AG08395 (cell line): ENCODE measurements at regions not wholly inside any gene's neighbourhood (a gene's known extent, or its start where the extent isn't known, plus 50 kb on each side); places are given as distances from the start of the nearest gene placed in this dataset.
A peak's percentile ranks its signal among the peaks of the same experiment; 100 is the strongest.
"Not testable (repeated sequence)": the region's sequence is repeated elsewhere in the genome, so short reads cannot be mapped to it uniquely, and the experiment has no call there.

Experiments used
- DNase-seq: peaks from one replicate; pipeline ENCODE4 v3.0.0; 2012; ENCODE audit warnings: mixed read lengths, low spot score

DNA sequence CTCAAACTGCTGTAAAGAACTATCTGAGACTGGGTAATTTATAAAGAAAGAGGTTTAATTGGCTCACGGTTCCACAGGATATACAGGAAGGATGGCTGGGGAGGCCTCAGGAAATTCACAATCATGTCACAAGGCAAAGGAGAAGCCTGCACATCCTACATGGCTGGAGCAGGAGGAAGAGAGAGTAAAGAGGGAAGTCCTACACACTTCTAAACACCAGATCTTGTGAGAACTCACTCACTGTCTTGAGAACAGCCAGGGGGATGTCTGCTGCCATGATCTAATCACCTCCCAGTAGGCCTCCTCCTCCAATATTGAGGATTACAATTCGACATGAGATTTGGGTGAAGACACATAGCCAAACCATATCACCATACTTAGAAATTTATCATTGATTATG lies 1307.0 kb upstream of the GJE1 start:
- no peak for DNase-seq

DNA sequence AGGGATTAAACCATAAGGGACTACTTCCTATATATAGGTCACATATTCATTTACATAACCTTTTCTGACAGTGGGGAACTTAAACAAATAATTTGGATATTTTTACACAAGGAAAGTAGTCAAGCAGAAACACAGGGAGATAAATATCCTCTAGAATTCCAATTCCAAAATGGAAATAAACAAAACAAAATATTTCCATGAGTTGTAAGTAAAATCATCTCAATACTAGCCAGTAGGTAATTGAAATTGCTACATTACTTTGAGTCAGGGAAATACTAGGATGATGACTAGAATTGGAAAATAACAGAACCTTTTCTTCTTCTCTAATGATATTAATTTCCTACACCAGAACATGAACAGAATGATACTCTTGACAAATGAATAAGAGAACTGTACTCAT lies 1308.1 kb upstream of the GJE1 start:
- DNase-seq, result no peak

DNA sequence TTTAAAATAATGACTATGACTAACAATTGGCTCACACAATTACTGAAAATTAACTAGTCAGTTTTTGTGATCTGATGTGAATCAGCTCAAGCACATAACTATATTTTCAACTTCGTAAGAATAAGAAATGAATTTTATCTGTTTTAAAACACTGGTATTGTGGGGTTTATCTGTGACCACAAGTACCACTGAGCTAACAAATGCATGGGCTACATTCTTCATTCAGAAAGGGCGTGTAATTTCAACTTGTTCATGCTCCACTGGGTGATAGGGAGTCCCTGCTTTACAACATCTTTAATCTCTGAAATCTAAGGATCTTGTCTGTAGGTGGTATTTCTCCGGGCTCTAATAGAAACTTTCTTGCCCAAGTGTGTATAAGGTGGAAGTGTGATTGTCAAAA lies 1311.5 kb upstream of the GJE1 start:
- no peak for DNase-seq

DNA sequence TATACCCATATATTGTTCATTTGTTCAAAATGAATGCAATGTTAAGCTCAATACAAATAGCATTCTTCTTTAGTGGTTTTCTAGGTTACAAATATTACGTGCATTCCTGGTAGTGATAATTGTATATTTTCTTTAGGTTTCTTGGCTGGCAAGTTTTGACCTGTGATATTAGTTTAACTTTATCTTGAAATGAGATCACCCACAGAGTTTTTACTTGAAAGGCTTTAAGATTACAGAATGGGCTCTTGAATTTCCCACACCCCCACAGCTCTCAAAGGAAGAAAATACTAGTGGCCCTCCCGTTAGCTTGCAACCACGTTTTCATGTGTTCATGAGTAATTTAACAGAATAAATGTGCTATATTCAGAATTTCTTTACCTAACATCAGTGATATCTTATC lies 1315.5 kb upstream of the GJE1 start:
- DNase-seq, result no peak

DNA sequence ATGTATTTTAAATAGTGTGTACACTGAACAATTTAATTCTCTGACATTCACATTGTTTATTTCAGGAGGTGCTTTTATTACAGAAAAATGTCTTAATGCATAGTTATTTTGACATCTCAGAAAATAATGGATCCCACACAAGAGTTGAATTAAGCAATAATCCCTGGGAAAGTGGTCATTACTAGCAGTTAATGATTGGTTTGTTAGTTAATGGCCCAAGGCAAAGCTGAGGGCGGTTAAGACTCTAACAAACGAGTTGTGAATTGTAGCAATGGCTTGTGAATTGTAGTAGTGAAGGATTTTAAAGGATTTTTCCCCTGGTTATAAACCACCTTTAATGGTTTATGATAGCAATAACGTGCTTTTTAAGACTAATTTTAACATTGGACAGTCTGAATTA lies 1316.0 kb upstream of the GJE1 start:
- no peak for DNase-seq

DNA sequence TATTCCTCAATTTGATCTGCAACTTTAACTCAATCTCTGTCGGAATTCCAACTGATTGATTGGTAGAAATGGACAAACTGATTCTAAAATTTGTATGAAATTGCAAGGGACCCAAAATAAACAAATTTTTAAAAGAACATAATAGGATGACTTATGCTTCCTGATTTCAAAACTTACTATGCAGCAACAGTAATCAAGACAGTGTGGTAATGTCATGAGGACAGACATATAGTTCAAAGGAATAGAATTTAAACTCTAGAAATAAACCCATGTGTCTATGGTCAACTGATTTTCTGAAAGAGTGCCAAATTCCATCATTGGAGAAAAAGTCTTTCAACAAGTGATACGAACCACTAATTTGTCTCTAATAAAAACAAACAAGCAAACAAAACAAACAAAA lies 1320.1 kb upstream of the GJE1 start:
- no peak for DNase-seq

DNA sequence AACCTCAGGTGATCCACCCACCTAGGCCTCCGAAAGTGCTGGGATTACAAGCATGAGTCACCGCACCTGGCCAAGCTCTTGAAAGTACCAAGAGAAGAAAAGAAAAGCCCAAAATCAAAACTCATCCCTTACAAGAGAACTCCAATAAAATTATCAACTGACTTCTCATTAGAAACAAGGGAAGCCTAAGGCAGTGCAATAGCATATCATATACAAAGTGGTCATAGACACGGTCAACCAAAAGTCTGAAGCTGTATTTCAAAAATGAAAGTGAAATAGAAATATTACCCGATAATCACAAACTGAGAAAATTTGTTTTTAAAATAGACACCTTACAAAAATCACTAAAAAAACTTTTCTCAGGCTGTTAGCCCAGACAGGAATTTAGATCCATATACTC lies 1321.1 kb upstream of the GJE1 start:
- DNase-seq, result no peak

DNA sequence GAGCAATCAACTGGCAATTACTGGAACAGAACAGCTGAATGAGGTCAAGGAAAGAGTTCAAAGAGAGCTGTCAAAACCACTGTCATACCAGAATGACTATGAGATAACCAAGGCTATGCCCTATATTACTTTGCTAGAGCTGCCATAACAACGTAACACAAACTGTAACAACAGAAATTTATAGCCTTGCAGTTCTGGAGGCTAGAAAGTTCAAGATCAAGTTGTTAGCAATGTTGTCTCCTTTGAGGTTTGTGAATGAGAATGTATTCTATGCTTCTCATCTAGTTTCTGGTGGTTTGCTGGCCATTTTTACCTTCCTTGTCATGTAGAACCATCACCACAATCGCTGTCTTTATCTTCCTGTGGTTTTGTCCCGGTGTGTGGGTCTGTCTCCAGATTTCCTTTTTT lies 1323.0 kb upstream of the GJE1 start:
- no peak for DNase-seq

DNA sequence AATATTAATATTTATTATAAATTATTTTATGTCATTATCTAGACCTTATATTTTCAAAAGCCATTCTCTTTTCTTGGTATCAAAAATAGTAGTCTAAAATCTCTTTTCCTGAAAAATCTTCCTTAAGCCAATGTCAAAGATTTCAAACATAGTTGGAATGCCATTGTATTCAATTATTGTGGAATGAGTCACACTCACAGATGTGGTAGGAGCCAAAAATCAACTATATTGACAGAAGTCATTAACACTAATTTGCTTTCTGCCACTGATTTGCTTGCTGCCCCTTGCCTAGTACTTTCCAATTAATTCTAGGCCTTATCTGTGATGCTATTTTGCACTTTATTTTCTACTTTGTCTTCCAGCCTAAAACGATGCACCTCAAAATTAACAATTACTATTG lies 1326.3 kb upstream of the GJE1 start:
- DNase-seq, result peak; percentile 4

DNA sequence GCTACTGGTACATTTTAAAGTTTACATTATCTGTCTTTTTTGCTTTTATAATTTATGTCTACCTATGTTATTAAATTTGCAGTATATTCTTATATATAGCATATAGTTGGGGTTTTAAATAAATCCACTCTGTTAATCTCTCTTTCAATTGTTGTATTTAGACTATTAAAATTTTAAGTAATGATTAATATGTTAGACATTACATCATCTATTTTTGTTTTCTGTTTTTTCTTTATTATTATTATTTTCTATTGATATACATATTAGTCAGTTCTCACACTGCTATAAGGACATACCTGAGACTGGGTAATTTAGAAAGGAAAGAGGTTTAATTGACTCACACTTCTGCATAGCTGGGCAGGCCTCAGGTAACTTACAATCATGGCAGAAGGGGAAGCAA lies 1338.2 kb upstream of the GJE1 start:
- DNase-seq, result no peak

DNA sequence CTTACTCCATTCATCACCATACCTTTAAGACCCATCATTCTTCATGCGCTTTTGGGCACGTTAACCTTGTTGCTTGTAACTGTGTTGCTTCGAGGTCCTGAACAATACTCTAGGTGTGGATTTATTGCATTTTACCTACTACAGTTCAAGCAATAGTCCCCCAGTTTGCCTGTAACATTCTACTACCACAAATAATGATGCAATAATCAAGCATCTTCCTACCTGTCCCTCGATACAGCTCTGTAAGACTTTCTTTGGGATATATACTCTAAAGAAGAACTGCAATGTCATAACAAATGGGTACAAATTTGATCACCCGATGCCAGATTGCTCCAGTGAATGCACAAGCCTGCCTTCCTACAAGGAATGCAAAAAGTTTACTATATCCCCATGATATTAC lies 1342.6 kb upstream of the GJE1 start:
- DNase-seq, result no peak

DNA sequence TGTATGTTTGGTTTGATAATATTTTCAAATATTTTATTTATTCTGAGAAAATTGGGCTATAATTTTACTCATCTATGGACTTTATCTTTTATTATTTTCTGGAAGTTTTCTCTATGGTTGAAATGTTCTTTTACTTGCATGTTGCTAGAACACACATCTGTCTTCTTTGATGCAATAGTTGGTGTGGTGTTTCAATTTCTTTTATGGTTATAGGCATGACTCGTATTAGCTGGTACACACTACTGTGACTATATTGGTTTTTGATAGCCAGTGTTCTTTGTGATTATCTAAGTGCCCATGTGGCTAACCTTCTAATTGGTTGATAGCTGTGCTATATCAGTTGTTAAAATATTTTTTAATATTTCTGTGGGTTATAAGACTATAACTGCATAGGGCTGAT lies 1343.3 kb upstream of the GJE1 start:
- DNase-seq, result no peak

DNA sequence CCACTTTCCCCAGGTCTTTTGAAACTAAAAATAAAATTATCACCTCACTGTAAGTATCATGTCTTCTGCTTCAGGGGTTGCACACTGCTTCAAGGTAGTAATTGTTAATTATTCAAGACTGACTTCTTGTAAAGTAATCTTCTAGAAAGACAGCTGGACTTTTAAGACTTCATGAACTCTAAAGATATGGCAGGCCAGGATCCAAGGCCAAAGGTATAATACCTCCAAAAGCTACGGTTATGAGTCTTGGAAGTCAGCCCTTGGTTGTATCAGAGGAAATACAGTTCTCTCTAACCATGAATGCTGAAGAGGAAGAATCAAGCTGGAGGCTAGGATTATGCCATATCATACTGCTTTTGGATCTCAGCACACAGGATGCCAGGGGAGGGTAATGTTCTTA lies 1346.8 kb upstream of the GJE1 start:
- no peak for DNase-seq

DNA sequence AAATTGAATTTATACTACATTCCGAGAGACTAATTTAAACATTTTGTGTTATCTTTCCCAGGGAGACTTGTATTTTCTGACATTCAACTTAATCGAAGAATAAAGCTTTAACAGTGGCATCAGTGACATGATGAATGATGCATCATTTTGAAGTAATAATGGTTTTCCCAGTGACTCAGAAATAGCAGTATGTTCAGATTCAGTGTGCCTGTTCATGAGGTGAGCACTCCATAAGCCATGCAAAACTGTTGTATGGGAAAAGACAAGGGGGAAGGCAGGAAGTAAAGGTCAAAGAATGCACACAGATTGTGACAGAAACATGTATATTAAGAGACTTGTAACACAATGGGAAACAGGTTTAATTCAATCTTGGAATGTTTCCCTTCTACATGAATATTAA lies 1348.2 kb upstream of the GJE1 start:
- DNase-seq, result no peak

DNA sequence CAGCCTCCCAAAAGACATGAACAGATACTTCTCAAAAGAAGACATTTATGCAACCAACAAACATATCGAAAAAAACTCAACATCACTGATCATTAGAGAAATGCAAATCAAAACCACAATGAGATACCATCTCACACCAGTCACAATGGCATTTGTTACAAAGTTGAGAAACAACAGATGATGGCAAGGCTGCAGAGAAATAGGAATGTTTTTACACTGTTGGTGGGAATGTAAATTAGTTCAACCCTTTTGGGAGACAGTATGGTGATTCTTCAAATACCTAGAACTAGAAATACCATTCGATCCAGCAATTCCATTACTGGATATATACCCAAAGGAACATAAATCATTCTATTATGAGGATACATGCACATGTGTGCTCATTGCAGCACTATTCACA lies 1349.2 kb upstream of the GJE1 start:
- not testable (repeated sequence) for DNase-seq

DNA sequence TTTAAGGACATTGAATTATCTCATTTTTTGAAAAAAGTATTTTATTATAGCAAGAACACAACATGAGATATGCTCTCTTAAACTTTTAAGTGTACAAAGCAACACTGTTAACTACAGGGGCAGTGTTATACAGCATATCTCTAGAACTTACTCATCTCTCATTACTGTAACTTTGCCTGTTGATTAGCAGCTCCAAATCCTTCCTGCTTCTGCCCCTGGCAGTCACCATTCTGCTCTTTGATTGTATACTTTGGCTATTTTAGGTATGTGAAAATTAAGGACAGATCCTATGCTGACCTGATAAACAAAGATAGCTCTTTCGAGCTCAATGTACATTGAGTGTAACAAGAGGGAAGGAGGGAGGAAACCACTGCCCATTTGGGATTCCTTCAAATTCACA lies 1349.8 kb upstream of the GJE1 start:
- DNase-seq, result no peak

DNA sequence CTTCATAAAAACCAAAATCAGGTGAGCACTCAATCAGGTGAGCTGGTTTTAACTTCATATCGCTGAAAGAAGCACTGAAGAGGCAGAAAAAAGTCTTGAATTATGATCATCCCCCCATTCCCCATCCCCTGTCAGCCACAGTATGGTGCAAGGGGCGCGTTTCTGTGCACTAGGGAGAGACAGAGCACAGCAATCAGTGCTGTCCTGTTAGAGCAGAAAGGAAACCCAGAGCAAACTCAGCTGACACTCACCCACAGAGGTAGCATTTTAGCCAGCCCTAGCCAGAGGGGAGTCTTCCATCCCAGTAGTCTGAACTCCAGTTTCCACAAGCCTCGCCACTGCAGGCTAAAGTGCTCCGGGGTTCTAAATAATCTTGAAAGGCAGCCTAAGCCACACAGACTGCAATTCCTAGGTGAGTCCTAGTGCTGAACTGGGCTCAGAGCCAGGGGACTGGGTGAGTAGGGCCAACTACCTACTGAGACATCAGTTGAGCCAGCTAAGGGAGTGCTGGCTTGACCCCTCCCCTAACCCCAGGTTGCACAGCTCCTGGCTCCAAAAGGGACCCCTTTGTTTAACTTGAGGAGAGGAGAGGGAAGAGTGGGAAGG lies 1352.6 kb upstream of the GJE1 start:
- DNase-seq, result no peak

DNA sequence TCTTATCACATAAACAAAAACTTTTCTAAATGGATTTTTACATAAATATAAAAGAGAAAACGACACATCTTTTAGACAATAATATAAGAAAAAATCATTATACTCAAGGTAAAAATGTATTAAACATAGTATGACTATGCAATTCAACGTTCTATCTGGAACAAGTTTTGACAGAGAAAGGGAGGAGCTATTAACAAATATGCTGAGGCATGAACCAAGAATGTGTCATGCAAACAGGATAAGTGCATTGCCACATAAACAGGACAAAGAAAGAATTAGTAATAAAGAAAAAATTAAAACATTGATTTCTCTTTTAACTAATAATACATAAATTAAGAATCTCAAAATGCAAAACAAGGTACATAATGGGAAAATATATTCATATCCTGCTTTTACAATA lies 1353.4 kb upstream of the GJE1 start:
- DNase-seq, result no peak

DNA sequence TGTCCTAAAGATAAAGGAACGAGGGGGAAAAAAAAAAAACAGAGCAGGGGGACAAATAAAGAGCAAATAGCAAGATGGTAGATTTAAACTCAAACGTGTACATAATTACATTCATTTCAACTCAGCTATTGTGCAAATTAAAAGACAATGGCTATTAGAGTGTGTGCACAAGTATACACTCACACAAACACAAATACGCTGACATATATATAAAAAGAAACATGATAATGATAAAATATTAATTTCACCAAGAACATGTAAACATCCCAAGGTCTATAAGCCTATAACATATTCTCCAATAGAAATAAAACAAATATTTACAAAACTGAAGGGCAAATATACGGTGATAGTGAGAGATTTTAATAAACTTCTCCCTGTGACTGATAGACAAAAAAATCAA lies 1354.9 kb upstream of the GJE1 start:
- DNase-seq, result no peak

DNA sequence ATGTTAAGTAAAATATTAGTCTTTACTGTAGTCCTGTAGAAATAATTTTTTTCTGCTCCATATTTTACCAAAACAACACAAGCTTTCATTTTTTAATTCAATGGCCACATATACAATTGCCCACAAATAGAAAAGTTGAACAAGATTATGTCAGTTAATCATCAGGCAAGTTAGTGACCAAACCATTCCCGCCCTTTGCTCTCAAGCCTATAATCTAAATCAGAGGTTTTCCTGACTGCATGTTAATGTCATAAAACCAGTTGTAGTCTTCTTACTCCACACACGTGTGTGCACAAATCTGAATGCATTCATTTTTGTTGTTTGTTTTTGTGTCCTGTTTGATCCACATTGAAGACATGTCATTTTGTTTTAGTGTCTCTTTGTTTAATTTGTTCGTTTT lies 1357.7 kb upstream of the GJE1 start:
- DNase-seq, result no peak

DNA sequence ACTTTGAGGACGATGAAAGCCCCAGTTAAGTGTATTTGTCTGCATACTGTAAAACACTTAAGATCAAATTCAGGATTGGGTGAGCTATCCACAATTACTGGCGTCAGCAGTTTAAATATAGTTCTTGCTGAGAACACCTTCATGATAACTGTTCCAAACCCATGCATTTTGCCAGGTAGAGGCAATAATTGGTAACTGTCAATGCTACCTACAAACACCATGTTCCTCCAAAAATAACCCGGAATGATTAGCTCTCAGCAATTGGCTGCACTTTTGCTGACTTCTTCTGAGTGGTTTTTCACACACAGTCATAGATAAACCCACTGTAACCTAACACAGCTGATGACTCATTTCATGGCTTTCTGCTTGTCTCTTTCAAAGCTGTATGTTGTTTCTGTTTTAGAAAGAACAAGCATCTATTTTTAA lies 1358.6 kb upstream of the GJE1 start:
- DNase-seq, result peak; percentile 52

DNA sequence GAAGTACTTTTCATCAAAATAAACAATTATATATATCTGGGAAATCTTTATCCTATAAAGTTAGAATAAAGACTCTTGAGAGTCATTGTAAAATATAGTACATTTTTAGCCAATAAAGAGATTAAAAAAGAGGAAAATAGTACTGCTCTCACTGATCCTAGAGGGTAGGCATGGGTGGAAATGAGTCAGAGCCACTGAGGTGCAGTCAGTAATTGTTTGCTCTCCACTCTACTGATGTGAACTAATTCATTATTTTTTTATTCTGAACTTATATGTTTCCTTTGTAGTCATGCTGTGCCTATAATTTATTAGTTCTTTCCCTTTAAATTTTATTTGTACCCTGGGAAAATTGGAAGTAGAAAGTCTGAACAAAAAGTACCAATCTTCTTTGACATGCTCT lies 1359.4 kb upstream of the GJE1 start:
- no peak for DNase-seq

DNA sequence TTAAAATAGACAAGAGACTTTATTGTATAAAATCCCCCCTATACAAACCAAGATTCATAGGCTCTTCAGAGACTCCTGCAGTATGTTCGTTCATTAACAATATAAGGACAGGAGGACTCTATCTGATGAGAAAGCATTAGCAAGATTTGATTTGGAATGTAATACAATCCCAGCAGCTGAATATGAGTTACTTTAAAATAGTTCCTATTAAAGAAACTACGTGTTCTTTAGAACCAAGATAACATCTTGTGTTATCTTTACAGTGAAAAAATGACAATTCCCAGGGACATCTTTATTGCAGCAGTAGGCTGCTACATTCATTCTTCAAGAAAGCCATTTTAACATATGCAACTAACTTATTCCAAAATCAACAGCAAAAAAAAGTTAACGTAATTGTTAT lies 1360.1 kb upstream of the GJE1 start:
- no peak for DNase-seq

DNA sequence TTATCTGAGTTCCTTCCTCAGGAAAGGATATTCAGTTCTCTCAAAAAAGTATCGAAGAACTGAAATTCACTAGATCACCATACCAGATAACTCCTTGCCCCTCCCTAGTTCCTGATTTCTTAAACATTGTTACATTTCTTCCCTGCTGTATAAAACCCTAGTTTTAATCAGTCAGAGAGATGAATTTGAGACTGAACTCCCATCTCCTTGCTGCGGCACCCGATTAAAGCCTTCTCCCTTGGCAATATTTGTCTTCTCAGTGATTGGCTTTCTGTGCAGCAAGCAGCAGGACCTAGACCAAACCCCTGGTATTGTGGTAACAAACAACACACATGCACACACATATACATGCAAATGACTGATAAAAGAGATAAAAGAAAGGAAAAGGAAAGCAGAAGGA lies 1364.6 kb upstream of the GJE1 start:
- DNase-seq, result no peak

DNA sequence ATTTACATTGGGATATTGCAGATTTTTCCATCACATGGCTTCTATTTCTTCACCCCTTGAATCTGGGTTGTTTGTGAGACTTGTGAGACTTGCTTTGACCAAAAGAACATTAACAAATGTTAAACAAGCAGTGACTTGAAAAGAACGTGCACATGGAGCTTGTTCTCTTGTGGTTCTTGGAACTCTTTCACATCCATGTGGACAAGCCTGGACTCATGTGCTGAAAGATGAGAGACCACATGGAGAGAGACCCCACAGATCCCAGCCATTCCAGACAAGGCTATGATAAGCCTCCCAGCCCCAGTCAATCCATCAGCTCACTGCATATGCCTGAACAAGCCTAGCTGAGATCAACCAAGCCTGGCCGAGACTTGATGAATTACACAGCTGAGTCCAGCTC lies 1365.7 kb upstream of the GJE1 start:
- DNase-seq, result no peak
